ENCODE measurements at regions not wholly inside any gene's neighbourhood (a gene's known extent, or its start where the extent isn't known, plus 50 kb on each side); places are given as distances from the start of the nearest gene placed in this dataset.
"Not testable (repeated sequence)": the region's sequence is repeated elsewhere in the genome, so short reads cannot be mapped to it uniquely, and the experiment has no call there.

DNA sequence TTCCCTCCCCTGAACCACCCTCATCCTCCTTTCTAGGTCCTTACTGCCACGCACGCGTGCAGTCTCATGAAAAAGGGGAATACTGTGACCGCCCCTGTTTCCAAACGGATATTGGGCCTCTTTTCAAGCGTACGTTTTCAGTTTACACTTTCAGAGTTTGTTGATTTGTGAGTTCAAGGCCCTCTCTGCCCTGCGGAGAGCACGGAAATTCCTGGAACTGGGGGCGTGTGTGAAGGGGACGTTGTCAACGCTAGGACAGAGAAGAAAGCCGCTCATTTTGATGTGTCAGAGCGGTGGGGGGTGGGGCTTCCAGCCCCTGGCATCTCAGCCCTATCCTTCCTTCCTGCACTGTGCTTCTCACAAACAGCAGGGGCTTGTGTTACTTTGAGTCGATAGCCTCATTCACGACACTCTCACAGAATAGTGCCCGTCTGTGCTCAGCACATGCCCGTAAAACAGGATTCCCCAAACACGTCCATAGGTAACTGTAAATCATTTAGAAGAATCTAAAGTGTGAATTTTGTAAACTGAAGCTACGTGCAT, 137.6 kb upstream of the PEG3 start:
- CTCF ChIA-PET: no interaction called here
- Histone ChIP-seq H3K27me3 (ENCODE audit: control insufficient read depth, insufficient read depth, low read length) (no peaks in the 10 kb centered on the region), H3K36me3 (ENCODE audit: control insufficient read depth, insufficient read depth, low read length) (no peaks in the 10 kb centered on the region), H3K4me3 (ENCODE audit: low read depth, low read length) (no peak overlapping the region)
- DNase-seq (ENCODE audit: low read depth): no peak
- POLR2A ChIA-PET: no interaction called here
- no peak for TF ChIP-seq CTCF (IDR thresholded peaks at IDR 0.05; ENCODE audit: insufficient read depth, low read depth, low read length)

DNA sequence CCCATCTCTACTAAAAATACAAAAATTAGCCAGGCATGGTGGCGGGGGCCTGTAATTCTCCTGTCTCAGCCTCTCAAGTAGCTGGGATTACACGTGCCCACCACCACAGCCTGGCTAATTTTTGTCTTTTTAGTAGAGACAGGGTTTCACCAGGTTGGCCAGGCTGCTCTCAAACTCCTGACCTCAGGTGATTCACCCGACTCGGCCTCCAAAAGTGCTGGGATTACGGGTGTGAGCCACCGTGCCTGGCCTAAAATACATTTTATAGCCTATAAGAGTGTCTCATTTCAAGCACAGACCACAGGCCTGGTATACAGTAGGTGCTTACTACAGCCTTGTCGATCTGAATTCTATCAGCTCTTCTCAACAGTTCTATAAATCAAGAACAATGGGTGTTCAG, 139.5 kb upstream of the USP29 start:
- H3K36me3 ChIP-seq (ENCODE audit: control insufficient read depth, insufficient read depth, low read length); CTCF ChIA-PET; H3K27me3 ChIP-seq (ENCODE audit: control insufficient read depth, insufficient read depth, low read length); POLR2A ChIA-PET; H3K4me3 ChIP-seq (ENCODE audit: low read depth, low read length); DNase-seq (ENCODE audit: low read depth): not testable (repeated sequence)

DNA sequence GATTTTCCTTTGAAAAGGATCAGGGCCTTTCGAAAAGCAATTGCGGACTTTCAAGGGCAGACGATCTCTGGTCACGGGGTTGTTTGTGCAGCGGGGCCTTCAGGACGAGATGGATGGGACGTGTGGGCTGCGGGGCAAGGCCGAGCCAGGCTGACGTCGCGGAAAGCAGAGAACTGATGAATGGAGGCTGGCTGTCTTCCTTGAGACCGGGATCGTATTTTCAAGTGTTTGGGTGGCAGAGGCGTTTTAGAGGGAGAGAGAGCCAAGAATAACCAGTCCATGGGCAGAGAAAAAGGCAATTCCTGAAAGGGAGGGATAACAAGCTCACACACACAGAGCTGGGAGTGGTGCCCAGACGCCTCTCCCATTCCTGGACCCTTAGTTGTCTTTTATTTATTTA, 138.9 kb upstream of the USP29 start:
- ChIA-PET CTCF (no interaction called here), POLR2A (no interaction called here)
- H3K4me3 ChIP-seq (ENCODE audit: low read depth, low read length): no peak overlapping the region
- no peak for DNase-seq (ENCODE audit: low read depth)
- H3K36me3 ChIP-seq (ENCODE audit: control insufficient read depth, insufficient read depth, low read length): no peaks in the 10 kb centered on the region
- no peak for TF ChIP-seq CTCF (IDR thresholded peaks at IDR 0.05; ENCODE audit: insufficient read depth, low read depth, low read length)
- H3K27me3 ChIP-seq (ENCODE audit: control insufficient read depth, insufficient read depth, low read length): no peaks in the 10 kb centered on the region

DNA sequence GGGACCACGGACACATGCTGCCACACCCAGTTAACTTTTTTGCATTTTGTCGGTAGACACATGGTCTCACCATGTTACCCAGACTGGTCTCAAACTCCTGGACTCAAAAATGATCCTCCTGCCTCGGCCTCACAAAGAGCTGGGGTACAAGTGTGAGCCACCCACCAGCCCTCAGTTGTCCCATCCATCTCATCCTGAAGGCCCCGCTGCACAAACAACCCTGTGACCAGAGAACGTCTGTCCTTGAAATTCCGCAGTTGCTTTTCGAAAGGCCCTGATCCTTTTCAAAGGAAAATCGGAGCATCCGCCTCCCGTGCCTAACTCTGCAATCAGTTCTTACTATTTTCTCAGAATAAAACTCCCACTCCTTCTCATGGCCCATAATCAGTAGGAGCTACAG, 138.3 kb upstream of the USP29 start:
- POLR2A ChIA-PET; DNase-seq (ENCODE audit: low read depth); CTCF ChIA-PET; H3K36me3 ChIP-seq (ENCODE audit: control insufficient read depth, insufficient read depth, low read length); H3K4me3 ChIP-seq (ENCODE audit: low read depth, low read length); H3K27me3 ChIP-seq (ENCODE audit: control insufficient read depth, insufficient read depth, low read length): not testable (repeated sequence)

GRCh38 chr19:56983171-56983570, 136.6 kb upstream of the USP29 start:
- ChIA-PET POLR2A (no interaction called here), CTCF (no interaction called here)
- no peak for TF ChIP-seq CTCF (IDR thresholded peaks at IDR 0.05; ENCODE audit: insufficient read depth, low read depth, low read length)
- DNase-seq (ENCODE audit: low read depth): no peak
- no peaks in the 10 kb centered on the region for H3K27me3 ChIP-seq (ENCODE audit: control insufficient read depth, insufficient read depth, low read length)
- H3K4me3 ChIP-seq (ENCODE audit: low read depth, low read length): no peak overlapping the region
- no peaks in the 10 kb centered on the region for H3K36me3 ChIP-seq (ENCODE audit: control insufficient read depth, insufficient read depth, low read length)

DNA sequence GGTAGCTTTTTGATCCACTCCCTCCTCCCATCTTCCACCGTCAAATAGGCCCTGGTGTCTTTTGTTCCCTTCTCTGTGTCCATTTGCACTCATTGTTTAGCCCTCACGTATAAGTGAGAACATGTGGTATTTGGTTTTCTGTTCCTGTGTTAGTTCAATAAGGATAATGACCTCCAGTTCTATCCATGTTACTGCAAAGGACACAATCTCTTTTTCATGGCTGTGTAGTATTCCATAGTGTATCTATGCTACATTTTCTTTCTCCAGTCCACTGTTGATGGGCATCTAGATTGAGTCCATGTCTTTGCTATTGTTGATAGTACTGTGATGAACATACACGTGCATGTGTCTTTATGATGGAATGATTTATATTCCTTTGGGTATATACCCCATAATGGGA, 136.0 kb upstream of the USP29 start:
- no peak for DNase-seq (ENCODE audit: low read depth)
- POLR2A ChIA-PET: no interaction called here
- Histone ChIP-seq H3K36me3 (ENCODE audit: control insufficient read depth, insufficient read depth, low read length) (no peaks in the 10 kb centered on the region), H3K27me3 (ENCODE audit: control insufficient read depth, insufficient read depth, low read length) (no peaks in the 10 kb centered on the region), H3K4me3 (ENCODE audit: low read depth, low read length) (no peak overlapping the region)
- TF ChIP-seq CTCF (IDR thresholded peaks at IDR 0.05; ENCODE audit: insufficient read depth, low read depth, low read length): no peak
- CTCF ChIA-PET: no interaction called here
